ENCODE measurements at regions not wholly inside any gene's neighbourhood (a gene's known extent, or its start where the extent isn't known, plus 50 kb on each side); places are given as distances from the start of the nearest gene placed in this dataset.
"Not testable (repeated sequence)": the region's sequence is repeated elsewhere in the genome, so short reads cannot be mapped to it uniquely, and the experiment has no call there.

- DNase-seq: no peak
These were observed 1161.8 kb downstream of the MRPL39 start for GRCh38 chr21:24445517-24445916.

DNA sequence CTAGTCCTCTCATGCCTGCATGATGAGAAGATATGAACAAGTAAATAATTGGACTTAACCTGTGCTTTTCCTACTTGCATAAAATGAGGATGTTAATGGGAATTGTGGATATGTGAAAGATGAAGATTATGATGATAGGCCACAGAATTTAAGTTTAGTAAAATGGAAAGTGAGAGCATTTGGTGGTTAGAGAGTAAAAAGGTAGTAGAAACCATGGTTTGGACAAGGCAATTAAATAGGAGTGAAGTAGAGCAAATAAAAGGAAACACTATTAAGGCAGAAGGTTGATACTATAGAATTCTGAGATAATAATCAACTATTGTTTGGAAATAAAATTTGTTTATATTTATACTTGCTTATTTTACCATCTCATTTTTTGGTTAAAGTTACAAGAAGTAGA, 1162.5 kb downstream of the MRPL39 start:
- no peak for DNase-seq

- DNase-seq: no peak
These were observed 1171.0 kb downstream of the MRPL39 start for GRCh38 chr21:24436236-24436635.

DNA sequence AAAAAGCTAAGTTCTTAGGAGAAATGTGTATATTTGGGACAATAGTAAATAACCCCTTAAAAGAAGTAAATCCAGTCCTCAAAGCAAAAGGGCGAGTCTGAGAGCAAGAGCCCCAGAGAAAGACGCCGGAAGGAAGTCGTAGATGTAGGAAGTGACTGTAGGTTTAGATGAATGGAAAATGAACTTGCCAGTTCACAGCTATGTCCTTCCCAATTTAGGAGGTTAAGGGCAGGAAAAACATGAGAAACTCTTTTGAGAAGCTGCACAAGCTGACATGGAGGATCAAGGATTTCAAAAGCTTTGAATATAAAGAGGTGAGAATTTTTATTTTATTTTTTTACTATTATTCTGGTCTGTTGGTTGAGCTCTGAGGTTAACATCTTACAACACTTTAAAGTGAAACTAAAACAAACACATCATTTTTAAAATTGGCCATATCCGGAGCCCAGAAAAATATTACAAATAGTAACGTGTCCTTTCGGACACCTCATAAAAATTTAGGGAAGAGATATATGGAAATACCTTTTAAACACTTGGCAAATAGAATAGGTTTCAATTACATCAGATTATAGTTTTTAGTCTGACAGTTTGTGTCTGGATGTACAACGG, 1178.6 kb downstream of the MRPL39 start:
- no peak for DNase-seq

DNA sequence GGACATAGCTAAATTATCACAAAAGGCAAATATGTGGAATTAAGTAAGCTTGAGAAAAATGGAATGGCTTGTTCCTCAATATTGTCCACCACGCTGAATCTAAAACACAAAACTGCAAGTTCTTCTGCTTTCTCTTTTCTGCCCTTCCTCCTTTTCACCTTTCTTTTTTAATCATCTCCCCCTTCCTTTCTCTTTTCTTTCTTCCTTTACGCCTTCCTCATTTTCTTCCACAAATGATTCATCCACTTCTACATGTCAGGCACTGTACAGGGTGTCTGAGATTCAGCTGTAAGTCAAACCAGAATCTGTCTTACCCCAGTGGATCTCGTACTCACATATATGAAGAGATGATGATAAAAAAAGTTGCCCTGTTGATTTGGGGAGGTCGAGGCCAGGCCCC, 1182.5 kb downstream of the MRPL39 start:
- DNase-seq: no peak

DNA sequence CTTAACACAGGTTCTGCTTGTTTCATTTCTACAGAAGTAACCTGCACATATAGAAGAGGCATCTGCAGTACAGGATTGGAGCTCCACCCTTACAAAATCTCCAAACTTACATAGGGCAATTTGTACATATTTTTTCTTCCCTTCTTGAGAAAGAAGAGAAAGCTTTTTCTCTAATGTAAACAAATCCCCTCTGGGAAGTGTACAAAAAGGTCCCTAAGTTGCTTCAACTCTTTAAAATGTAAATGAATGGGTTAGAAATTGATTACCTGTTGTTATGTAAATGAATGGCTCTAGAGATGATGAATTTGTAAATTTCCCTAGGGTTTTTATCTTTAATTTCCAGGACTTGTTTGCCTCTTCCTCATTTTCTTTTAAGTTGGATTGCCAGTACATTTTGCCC, 1183.7 kb downstream of the MRPL39 start:
- DNase-seq: no peak

GRCh38 chr21:24420689-24421088, 1186.6 kb downstream of the MRPL39 start:
- DNase-seq: no peak

GRCh38 chr21:24419641-24420040, 1187.6 kb downstream of the MRPL39 start:
- not testable (repeated sequence) for DNase-seq

- DNase-seq: no peak
These were observed 1188.6 kb downstream of the MRPL39 start for GRCh38 chr21:24418671-24419070.

DNA sequence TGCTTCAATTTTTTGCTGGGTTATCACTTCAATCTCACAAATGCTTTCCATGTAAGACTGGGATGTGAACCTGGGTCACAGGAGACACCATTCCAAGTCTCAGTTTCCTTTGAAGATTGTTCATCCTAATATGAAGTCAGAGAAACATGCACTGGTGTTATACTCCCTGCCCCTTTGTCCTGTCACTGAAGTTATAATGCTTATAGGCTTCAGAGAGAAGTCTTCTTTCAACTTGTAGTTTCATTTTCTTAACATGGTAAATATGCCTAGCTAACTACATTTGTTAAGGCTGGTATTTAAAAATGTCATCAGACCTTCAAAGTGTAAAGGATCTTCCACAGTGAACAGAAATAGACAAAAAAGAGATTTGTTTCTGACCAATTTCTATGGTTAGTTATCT, 1195.9 kb downstream of the MRPL39 start:
- no peak for DNase-seq

DNA sequence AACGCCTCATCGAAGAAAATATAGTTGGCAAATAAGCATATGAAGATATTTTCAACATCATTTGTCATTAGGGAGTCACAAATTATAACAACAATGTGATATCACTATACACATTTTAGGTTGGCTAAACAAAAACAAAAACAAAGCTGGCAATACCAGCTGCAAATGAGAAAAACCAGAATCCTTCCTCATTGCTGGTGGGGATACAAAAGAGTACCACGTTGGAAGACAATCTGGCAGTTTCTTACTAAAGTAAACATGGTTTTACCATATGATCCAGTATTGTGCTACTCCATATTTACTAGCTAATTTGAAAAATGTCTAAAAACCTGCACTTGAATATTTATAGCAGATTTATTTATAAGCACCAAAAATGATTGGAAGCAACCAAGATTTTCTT, 1204.1 kb downstream of the MRPL39 start:
- no peak for DNase-seq

DNA sequence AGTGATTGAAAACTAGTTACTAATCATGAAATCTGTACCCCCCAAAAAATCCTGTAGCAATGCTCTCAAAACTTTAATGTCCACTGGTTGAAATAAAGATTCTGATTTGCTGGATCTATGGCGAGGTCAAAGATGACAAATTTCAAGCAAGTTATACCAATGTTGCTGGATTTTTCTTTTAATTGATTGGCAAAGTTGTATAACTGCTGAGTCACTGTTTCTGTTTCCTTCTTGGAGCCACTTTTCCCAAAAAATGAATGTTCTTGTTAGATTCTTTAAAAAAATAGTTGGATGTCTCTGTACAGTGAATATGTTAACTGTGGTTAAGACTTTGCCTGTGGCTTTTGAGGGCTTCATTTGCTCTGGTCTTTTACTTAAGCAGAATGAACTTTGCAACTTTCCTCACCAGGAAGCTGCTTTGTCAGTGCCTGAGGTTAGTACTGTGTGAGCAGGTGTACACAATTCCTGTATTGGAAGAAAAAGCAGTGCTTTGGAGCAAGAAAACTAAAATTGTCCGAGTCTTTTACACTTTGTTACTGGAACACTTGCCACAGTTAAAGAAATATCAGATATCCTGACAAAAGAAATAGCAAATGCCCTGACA, 1211.9 kb downstream of the MRPL39 start:
- DNase-seq: no peak

DNA sequence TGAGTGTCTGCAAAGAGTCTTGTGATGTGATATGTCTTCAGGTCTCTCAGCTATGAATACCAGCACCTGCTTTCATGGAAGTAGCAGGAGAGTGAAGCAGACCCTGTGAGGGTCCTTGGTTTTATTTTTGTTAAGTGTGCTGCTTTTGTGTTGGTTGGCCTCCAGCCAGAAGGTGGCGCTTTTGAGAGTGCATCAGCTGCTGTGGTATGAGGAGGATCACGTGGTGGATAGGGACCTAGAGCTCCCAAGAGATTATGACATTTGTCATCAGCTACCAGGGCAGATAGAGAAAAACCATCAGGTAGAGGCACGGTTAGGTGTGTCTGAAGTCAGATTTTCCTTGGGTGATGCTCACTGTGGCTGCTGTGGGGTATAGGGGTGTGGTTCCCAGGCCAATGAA, 1232.1 kb downstream of the MRPL39 start:
- DNase-seq: no peak

DNA sequence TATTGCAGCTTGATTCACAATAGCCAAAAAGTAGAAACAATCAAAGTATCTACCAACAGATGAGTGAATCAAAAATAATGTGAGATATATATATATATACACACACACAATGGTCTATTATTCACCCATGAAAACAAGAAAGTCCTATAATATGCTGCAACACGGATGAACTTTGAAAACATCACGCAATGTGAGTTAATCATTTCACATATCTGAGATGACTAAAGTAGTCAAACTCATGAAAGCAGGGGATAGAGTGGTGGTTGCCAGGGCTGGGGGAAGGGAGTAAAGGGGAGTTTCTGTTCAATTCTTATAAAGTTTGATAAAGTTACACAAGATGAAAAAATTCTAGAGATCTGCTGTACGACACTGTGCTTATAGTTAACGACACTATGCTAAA, 1234.8 kb downstream of the MRPL39 start:
- no peak for DNase-seq

DNA sequence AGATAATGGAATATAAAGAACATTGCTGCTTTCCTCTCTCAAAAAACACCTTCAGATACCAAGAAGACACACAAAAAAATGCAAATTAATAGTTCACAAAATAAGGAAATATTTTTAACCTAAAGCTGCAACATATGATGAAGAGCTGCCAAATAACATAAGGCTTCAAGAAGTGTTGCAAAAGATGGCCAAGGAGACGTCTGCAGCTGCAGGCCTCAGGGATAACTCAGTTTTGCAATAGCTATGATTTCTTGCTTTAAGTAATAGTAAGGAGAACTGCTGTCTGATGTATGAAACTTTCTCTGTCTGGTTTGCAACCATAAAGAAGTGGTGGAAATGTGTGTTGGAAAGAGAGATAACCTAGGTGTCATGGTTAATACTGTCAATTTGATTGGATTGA, 1237.5 kb downstream of the MRPL39 start:
- DNase-seq: no peak

DNA sequence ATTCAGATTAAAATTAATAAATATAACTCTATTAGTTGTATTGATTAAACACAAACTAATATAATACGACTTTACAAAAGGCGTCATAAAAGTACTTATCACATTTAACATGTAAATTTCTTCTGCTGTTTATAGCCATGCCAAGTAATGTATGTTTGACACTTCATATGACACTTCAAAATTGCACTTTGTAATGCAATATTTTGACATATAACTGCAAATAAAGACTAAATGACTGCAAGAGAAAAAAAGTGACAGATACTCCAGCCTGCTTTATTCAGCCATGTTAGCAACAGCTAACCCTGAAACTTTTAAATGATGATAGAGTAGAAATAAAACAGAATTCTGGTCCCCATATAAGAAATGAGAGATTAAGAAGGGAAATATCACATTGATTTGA, 1238.0 kb downstream of the MRPL39 start:
- DNase-seq: no peak

GRCh38 chr21:24367936-24368335, 1239.3 kb downstream of the MRPL39 start:
- DNase-seq: no peak

DNA sequence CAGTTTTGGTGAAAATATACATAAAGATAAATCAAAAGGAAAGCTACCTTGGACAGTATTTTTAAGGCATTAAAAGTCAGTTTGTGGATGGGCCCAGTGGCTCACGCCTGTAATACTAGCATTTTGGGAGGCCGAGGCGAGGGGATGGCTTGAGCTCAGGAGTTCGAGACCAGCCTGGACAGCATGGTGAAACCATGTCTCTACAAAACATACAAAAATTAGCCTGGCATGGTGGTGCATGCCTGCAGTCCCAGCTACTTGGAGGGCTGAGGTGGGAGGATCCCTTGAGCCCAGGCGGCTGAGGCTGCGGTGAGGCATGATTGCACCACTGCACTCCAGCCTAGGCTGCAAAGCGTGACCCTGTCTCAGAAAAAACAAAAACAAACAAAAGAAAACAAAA, 1253.8 kb downstream of the MRPL39 start:
- no peak for DNase-seq

DNA sequence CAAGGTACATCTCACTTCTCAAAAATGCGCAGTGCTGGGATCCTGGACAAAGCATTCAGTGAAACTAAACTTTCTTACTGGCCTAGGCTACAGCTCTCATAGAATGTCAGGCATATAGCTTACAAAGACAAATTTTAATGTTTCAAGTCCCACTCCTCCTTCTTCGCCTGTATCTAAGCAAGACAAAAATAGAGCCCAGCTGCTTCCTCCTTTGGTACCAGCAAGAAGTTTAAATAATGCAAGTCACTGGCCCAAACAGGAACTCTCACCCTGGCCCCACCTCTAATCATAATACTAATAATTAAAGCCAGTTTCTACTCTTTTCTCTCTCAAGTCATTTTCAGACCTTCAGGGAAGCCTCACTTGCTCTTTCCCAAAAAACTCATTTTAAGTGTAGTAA, 1267.9 kb downstream of the MRPL39 start:
- no peak for DNase-seq

- no peak for DNase-seq
These were observed 1270.8 kb downstream of the MRPL39 start for GRCh38 chr21:24336491-24336890.

DNA sequence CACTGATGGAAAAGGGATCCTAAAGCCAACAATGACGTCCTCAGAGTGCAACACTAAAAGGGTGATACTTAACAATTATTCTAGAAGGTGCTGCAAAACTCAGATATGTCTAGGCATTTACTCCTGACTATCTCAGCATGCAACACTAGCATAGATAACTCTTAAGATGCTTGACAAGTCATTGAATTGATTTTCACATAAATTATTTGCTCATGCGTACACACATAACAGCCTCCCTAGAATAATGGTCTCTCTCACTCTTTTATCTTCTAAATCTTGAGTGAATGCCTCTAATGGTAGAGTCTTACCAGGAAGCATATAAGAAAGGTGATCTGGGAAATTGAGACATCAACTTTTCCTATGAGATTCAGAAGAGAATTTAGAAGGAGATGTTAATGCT, 1283.7 kb downstream of the MRPL39 start:
- DNase-seq: no peak

- DNase-seq: no peak
These were observed 1290.9 kb downstream of the MRPL39 start for GRCh38 chr21:24316277-24316922.

DNA sequence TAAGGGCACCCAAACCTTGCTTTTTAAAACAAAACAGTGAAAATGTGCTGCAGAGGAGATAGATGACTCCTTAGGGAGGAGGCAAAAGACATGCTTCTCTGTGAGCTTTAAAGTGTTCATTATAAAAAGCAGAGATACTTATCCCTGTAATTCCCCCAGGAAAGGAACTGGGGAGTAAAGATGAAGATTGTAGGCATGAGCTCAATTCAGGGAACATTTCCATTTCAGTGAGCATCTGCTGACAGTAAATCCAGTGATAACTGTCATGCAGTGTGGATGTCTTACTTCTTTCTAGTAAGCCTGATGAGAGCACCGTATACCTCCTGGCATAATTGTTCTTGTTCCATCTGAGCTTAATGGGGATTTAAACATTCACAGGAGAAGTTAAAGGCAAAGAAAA, 1296.5 kb downstream of the MRPL39 start:
- no peak for DNase-seq

GRCh38 chr21:24308183-24308582, 1299.1 kb downstream of the MRPL39 start:
- no peak for DNase-seq

- DNase-seq: no peak
These were observed 1304.9 kb downstream of the MRPL39 start for GRCh38 chr21:24302400-24302799.
